ENCODE measurements at regions not wholly inside any gene's neighbourhood (a gene's known extent, or its start where the extent isn't known, plus 50 kb on each side); places are given as distances from the start of the nearest gene placed in this dataset.
A peak's percentile ranks its signal among the peaks of the same experiment; 100 is the strongest.

DNA sequence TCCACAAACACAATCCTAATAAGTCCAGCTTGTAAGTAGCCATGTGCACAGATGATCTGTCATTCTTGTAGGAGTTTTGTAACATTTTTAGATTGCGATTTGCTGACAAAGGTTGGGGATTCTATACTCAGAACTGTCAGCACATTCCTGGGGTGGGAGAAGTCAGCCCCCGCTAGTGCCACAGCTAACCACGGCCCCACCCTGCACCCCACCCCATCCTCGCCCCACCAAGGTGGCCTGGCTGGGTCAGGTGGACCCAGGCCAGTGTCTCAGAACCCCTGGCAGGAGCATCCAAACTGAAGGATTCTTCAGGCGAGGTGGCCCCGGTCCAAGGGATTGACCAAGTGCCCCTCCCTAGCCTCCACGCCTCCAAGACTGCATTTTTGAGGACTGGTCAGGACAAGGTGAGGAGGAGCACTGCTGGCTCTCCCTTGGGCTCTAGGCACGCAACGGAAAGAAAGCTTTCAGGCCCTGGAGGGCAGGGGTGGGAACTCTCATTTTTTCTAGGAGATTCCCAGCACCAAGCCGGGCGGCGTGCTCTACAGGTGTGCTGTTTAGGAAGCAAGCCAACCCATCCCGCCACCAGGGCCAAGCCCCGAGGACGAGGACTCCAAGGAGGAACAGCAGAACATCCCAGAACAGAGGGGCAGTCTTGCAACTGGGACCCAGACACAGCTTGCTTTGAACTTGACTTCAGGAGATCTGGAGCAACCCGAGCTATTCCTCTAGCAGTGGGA lies 172.8 kb downstream of the BCL11B start:
- no peaks in the 10 kb centered on the region for H3K27me3 ChIP-seq
- no peak overlapping the region for H3K27ac ChIP-seq
- H3K36me3 ChIP-seq, result no peaks in the 10 kb centered on the region
- peak; percentile 56 to 68 for DNase-seq
- H3K9me3 ChIP-seq, result no peaks in the 10 kb centered on the region
- H3K4me1 ChIP-seq, result peaks cover 0 to 7% of the 10 kb centered on the region in 2 donors
- H3K4me3 ChIP-seq (replicated peaks in 1 of 3), result no peak overlapping the region
- intact Hi-C loops (cut with DNase I), result no loop called here
- TF ChIP-seq POLR2A (IDR thresholded peaks at IDR 0.05) (no peak), CTCF (IDR thresholded peaks at IDR 0.05) (no peak)
- 58 to 63% methylated on average over 9 to 10 of the region's 16 CpGs for WGBS, 2 donors

DNA sequence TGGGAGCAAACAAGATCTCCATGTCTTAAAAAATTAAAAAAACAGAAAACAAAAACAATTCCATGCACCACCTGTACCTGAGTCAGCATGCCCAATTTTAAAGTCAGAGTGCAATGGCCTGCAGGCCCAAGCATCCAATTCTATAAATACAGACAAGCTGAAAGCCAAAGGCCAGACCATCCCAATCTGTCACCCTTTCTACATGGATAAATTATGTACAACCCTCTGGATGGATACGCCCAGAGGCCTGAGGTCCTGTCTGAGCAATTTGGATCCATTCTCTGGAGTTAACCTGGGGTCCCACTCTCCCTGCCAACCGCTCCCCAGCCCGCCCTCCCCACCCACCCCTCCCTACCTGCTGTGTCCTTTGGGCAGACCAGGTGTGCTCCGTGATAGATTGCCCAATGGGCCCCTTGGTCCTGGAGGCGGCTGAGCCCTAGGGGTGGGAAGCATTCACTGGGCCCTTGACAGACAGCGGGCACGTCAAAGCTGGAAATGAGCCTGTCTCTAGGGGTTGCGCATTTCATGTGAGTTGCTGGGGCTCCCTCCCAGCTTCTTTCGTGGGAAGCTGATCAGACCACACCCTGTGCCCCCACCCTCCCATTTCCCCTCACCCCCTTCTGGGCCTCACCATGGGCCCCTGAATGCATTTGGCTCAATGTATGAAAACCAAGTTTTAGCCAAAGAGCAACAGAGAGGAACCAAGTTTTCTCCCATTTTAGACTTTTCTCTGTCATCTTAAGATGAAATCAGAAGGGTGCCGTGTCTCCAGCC lies 171.3 kb downstream of the BCL11B start:
- 69 to 85% methylated on average over 9 to 10 of the region's 10 CpGs for WGBS, 2 donors
- intact Hi-C loops (cut with DNase I), result no loop called here
- peaks cover 0 to 7% of the 10 kb centered on the region in 2 donors for H3K4me1 ChIP-seq

GRCh38 chr14:99101855-99102461 lies 170.0 kb downstream of the BCL11B start:
- 37 to 40% methylated on average over 6 of the region's 6 CpGs for WGBS, 2 donors
- intact Hi-C loops (cut with DNase I), result no loop called here
- DNase-seq, result no peak

More for the DNA sequence above, 171.3 kb downstream of the BCL11B start:
- H3K9me3 ChIP-seq, result no peaks in the 10 kb centered on the region
- TF ChIP-seq CTCF (IDR thresholded peaks at IDR 0.05) (no peak), POLR2A (IDR thresholded peaks at IDR 0.05) (no peak)
- no peaks in the 10 kb centered on the region for H3K36me3 ChIP-seq
- no peak overlapping the region for H3K27ac ChIP-seq
- DNase-seq, result no peak
- no peaks in the 10 kb centered on the region for H3K27me3 ChIP-seq
- H3K4me3 ChIP-seq (replicated peaks in 1 of 3), result no peak overlapping the region

DNA sequence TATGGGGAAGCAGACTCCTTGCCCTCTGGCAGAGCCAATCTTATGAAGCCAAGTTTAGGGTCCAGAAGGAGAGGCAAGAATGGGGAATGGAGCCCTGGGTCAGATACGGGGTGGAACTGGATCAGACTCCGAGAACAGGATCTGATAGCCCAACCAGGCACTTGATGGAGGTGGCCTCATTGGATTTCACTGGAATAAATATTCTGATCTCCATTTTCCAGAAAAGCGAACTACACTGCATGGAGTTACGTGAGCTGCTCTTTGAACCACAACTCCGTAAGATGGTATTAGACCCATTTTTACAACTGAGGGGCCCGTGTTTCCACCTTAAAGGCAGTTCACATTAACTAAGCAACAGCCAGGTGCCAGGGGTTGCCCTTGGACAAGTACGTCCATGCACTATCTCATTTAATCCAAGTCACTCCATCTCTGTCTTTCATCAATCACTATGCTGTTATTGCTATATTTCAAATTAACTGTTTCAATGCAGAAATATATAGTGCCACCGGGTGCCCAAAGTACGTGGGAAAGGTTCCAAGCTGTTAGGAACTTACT lies 155.2 kb downstream of the BCL11B start:
- 87 to 93% methylated on average over 9 of the region's 9 CpGs for WGBS, 2 donors
- no peak overlapping the region for H3K27ac ChIP-seq
- H3K27me3 ChIP-seq, result no peaks in the 10 kb centered on the region
- H3K4me1 ChIP-seq, result peaks cover 0 to 7% of the 10 kb centered on the region in 2 donors
- H3K9me3 ChIP-seq, result no peaks in the 10 kb centered on the region
- no peak for DNase-seq
- intact Hi-C loops (cut with DNase I), result no loop called here
- TF ChIP-seq CTCF (IDR thresholded peaks at IDR 0.05), result no peak
- TF ChIP-seq POLR2A (IDR thresholded peaks at IDR 0.05), result no peak
- no peaks in the 10 kb centered on the region for H3K36me3 ChIP-seq
- H3K4me3 ChIP-seq (replicated peaks in 1 of 3), result no peak overlapping the region

More at GRCh38 chr14:99101855-99102461, 170.0 kb downstream of the BCL11B start:
- Histone ChIP-seq H3K4me3 (replicated peaks in 1 of 3) (no peak overlapping the region), H3K4me1 (peaks cover 0 to 7% of the 10 kb centered on the region in 2 donors), H3K27me3 (no peaks in the 10 kb centered on the region), H3K27ac (no peak overlapping the region), H3K9me3 (no peaks in the 10 kb centered on the region), H3K36me3 (no peaks in the 10 kb centered on the region)
- TF ChIP-seq POLR2A (IDR thresholded peaks at IDR 0.05), result no peak
- TF ChIP-seq CTCF (IDR thresholded peaks at IDR 0.05), result no peak
